ENCODE measurements at regions not wholly inside any gene's neighbourhood (a gene's known extent, or its start where the extent isn't known, plus 50 kb on each side); places are given as distances from the start of the nearest gene placed in this dataset.

- TF ChIP-seq MEIS2 (IDR thresholded peaks at IDR 0.05; ENCODE audit: partially characterized antibody) (no peak), LEF1 (IDR thresholded peaks at IDR 0.05) (no peak)
These were observed 431.3 kb downstream of the SPATA31D1 start (continued) for GRCh38 chr9:82419696-82420486.

- Histone ChIP-seq H3K9me1 (ENCODE audit: control insufficient read depth, insufficient read depth, low read length) (no peaks in the 10 kb centered on the region), H3K27me3 (ENCODE audit: control insufficient read depth in 2 of 2, insufficient read depth in 2 of 2, low read length in 2 of 2) (no peaks in the 10 kb centered on the region), H2AFZ (ENCODE audit: low read depth, low read length) (no peak overlapping the region), H3K4me3 (no peak overlapping the region), H3K36me3 (ENCODE audit: control insufficient read depth, insufficient read depth, low read length) (no peaks in the 10 kb centered on the region), H3K9me3 (replicated peaks; ENCODE audit: control insufficient read depth, insufficient read depth, low read depth, low read length) (no peaks in the 10 kb centered on the region), H3K4me1 (replicated peaks in 1 of 2; ENCODE audit: control insufficient read depth in 2 of 2, insufficient read depth in 2 of 2, low read length in 2 of 2) (no peaks in the 10 kb centered on the region), H4K20me1 (replicated peaks; ENCODE audit: control insufficient read depth, insufficient read depth, low read length) (no peaks in the 10 kb centered on the region), H3K79me2 (ENCODE audit: control insufficient read depth, insufficient read depth, low read length) (no peaks in the 10 kb centered on the region), H3K27ac (ENCODE audit: extremely low read depth, low read depth, low read length) (no peak overlapping the region), H3K4me2 (ENCODE audit: insufficient read depth, low read length) (no peak overlapping the region), H3K9ac (ENCODE audit: insufficient read depth in 1 of 2, low read depth in 2 of 2, low read length in 2 of 2) (no peak overlapping the region)
- ChIA-PET POLR2A (no interaction called here), CTCF (ENCODE audit: low intra/inter-chr PET ratio) (no interaction called here)
- 0% methylated on average over 5 of the region's 6 CpGs for WGBS (ENCODE audit: insufficient coverage, low coverage, missing lambda C conversion rate)
- ATAC-seq: no peak
- intact Hi-C loops (cut with micrococcal nuclease) (no loop called here), in situ Hi-C loops (cut with MboI) (no loop called here)
- FAIRE-seq: no peak
- no TSS peak for BruUV-seq (replicated peaks)
- TF ChIP-seq RFX5 (IDR thresholded peaks at IDR 0.05; ENCODE audit: low read depth, low read length) (no peak), NCOA2 (IDR thresholded peaks at IDR 0.05; ENCODE audit: partially characterized antibody in 2 of 2) (no peak)
- no peak for DNase-seq (ENCODE audit: extremely low read depth in 1 of 4, low spot score in 3 of 4)
These were observed 432.9 kb downstream of the SPATA31D1 start for GRCh38 chr9:82421498-82421897.

DNA sequence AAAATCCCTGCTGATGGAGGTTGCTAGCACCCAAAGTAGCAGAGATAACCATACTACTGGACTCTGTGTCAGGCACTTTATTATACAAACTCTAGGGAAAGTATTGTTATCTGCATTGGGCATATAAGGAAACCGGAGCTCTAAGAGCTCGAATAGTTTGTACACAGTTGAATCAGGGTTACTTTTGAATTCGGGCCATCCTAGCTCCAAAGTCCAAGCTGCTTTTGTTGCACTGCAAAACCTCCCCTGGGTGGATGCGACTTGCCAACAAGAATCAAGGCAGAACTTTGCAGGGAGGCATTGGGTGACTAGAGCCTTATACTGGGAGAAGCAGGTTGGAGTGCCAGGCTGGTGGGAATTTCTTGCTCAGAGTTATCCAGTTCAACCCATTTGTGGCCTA is 435.1 kb downstream of the SPATA31D1 start:
- Histone ChIP-seq H3K4me1 (replicated peaks in 1 of 2; ENCODE audit: control insufficient read depth in 2 of 2, insufficient read depth in 2 of 2, low read length in 2 of 2) (no peaks in the 10 kb centered on the region), H3K27me3 (ENCODE audit: control insufficient read depth in 2 of 2, insufficient read depth in 2 of 2, low read length in 2 of 2) (no peaks in the 10 kb centered on the region), H3K36me3 (ENCODE audit: control insufficient read depth, insufficient read depth, low read length) (no peaks in the 10 kb centered on the region), H3K4me3 (no peak overlapping the region), H3K79me2 (ENCODE audit: control insufficient read depth, insufficient read depth, low read length) (no peaks in the 10 kb centered on the region), H4K20me1 (replicated peaks; ENCODE audit: control insufficient read depth, insufficient read depth, low read length) (no peaks in the 10 kb centered on the region), H3K9me1 (ENCODE audit: control insufficient read depth, insufficient read depth, low read length) (no peaks in the 10 kb centered on the region), H3K27ac (ENCODE audit: extremely low read depth, low read depth, low read length) (no peak overlapping the region), H3K4me2 (ENCODE audit: insufficient read depth, low read length) (no peak overlapping the region), H3K9ac (ENCODE audit: insufficient read depth in 1 of 2, low read depth in 2 of 2, low read length in 2 of 2) (no peak overlapping the region), H2AFZ (ENCODE audit: low read depth, low read length) (no peak overlapping the region), H3K9me3 (replicated peaks; ENCODE audit: control insufficient read depth, insufficient read depth, low read depth, low read length) (no peaks in the 10 kb centered on the region)
- DNase-seq (ENCODE audit: extremely low read depth in 1 of 4, low spot score in 3 of 4) (no peak), ATAC-seq (no peak), FAIRE-seq (no peak)
- WGBS (ENCODE audit: insufficient coverage, low coverage, missing lambda C conversion rate): 2% methylated on average over 4 of the region's 4 CpGs
- intact Hi-C loops (cut with micrococcal nuclease) (no loop called here), in situ Hi-C loops (cut with MboI) (no loop called here)
- ChIA-PET POLR2A (no interaction called here), CTCF (ENCODE audit: low intra/inter-chr PET ratio) (no interaction called here)
- no TSS peak for BruUV-seq (replicated peaks)
- TF ChIP-seq STAT6 (CRISPR knock-in tag; IDR thresholded peaks at IDR 0.05): no peak
- TF ChIP-seq KLF1 (tag; IDR thresholded peaks at IDR 0.05): no peak
- no peak for TF ChIP-seq GTF2E2 (tag; IDR thresholded peaks at IDR 0.05)

Measured in K562 (cell line).